NT2/D1 (cell line): ENCODE measurements at regions not wholly inside any gene's neighbourhood (a gene's known extent, or its start where the extent isn't known, plus 50 kb on each side); places are given as distances from the start of the nearest gene placed in this dataset.

Source experiments
- YY1 ChIP-seq: IDR thresholded peaks from 2 replicates; pipeline ENCODE4 v1.6.1; 2011; ENCODE audit not compliant: insufficient read length, insufficient read depth
- ZNF274 ChIP-seq: IDR thresholded peaks from 2 replicates; pipeline ENCODE4 v1.6.1; 2011; ENCODE audit warnings: mild to moderate bottlenecking, low read depth, low read length

DNA sequence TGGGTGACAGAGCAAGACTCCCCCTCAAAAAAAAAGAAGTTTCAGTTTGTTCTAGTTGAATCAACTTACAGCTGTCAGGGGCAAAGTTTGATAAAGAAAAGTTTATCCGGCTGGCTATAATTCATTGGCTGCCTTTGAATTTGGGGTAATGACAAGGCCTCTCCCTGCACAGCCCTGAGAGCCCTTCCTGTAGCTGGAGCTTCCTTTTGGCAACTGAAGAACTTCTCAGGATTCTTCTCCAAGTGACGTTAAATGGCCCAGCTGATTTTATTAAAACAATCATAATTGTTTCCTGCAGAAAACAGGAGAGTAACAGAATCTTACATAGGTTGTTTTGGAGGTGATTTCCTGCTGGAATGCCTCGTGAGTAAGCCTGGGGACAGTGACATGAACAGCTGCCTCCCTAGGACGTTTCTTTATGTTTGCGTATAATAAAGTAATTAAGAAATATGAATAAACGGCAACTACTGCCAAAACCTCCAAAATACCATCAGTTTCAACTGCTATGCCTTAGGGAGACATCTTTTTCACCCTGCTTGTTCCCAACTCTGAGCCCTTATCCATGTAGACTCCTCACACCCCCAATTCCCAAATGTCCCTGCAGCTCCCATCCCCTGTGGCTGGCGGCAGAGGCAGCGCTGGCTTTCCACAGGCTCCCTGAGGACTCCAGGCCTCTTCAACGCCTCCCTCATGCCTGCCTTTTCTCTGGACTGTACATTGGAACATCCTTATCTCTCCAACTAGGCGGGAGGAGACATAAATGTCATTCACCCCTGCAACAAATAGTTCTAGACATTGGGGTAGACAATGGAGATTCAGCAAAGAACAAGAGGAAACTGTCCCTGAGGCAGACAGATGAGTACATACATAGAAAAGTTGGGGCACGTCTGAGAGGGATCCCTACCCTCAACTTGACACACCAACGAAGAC is 59.2 kb upstream of the FZD7 start:
- TF ChIP-seq YY1 (no peak), ZNF274 (no peak)
